SU-DHL-6 (cell line): ENCODE measurements at regions not wholly inside any gene's neighbourhood (a gene's known extent, or its start where the extent isn't known, plus 50 kb on each side); places are given as distances from the start of the nearest gene placed in this dataset.

Experiments
- EZH2phosphoT487 ChIP-seq: fragments of 200-600 bp; sonication (generic), shearing (Covaris generic); conservative IDR thresholded peaks from 2 replicates; pipeline ENCODE4 v1.6.1; 2018; ENCODE audit warnings: mild to moderate bottlenecking, antibody characterized with exemption, low read length, moderate library complexity, mixed read lengths
- TF ChIP-seq, protein P1 (sequence below): fragments of 200-600 bp; sonication (generic); IDR thresholded peaks from one replicate; pipeline ENCODE4 v1.5.1; 2017; ENCODE audit warnings: antibody characterized with exemption, mild to moderate bottlenecking, low read length, moderate library complexity; ENCODE audit not compliant: insufficient read depth, poor library complexity, severe bottlenecking

DNA sequence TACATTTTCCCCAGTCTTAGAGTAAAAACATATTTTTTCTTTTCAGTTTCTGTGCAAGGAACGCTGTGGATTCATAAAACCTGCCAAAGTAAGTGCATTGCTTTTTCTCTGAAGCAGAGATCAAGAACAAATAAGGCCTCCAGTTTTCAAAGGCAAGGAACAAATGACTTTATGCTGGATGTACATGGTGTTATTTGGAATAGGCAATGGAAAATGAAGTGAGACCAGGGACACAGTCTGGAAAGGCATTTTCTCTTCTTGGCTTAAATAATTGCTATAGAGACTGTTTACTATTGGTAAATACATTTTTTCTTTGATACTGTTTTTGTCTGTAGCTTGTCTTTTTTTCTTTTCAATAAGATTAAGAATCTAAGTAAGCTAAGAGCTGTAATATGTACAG, 725.9 kb upstream of the MDGA2 start:
- TF ChIP-seq EZH2phosphoT487, result no peak
- TF ChIP-seq, protein P1, sequence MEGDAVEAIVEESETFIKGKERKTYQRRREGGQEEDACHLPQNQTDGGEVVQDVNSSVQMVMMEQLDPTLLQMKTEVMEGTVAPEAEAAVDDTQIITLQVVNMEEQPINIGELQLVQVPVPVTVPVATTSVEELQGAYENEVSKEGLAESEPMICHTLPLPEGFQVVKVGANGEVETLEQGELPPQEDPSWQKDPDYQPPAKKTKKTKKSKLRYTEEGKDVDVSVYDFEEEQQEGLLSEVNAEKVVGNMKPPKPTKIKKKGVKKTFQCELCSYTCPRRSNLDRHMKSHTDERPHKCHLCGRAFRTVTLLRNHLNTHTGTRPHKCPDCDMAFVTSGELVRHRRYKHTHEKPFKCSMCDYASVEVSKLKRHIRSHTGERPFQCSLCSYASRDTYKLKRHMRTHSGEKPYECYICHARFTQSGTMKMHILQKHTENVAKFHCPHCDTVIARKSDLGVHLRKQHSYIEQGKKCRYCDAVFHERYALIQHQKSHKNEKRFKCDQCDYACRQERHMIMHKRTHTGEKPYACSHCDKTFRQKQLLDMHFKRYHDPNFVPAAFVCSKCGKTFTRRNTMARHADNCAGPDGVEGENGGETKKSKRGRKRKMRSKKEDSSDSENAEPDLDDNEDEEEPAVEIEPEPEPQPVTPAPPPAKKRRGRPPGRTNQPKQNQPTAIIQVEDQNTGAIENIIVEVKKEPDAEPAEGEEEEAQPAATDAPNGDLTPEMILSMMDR, result no peak
